ENCODE measurements at regions not wholly inside any gene's neighbourhood (a gene's known extent, or its start where the extent isn't known, plus 50 kb on each side); places are given as distances from the start of the nearest gene placed in this dataset.

DNA sequence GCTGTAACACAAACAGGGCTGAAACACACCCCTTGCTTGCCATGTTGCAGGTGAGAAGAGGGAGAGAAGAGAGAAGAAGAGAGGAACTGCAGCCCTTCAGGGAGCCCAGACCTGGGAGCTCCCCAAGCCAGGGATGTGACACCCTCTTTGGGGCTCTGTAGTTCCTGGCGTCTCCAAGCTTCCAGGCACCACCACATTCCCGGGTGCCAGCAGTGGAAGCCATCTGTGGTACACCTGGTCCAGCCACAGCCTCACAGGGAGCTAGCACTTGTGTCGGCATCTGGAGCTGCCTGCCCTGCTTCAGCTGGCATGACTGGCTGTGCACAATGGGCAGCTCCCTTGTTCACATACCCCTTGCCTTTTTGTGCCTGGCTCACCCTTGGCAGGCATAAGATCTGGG lies 182.1 kb downstream of the DEPDC1B start:
- no peaks in the 10 kb centered on the region for H3K36me3 ChIP-seq (ENCODE audit: control insufficient read depth in 2 of 2, insufficient read depth in 2 of 2, low read length in 2 of 2)
- H3K4me1 ChIP-seq (ENCODE audit: control insufficient read depth in 2 of 2, insufficient read depth in 2 of 2, low read length in 2 of 2), result no peaks in the 10 kb centered on the region
- no peaks in the 10 kb centered on the region for H3K9me3 ChIP-seq (ENCODE audit: control insufficient read depth in 2 of 2, low read length in 2 of 2)
- no peak overlapping the region for H3K9ac ChIP-seq (ENCODE audit: low read depth in 1 of 2, low read length in 2 of 2)
- H3K27me3 ChIP-seq (ENCODE audit: control insufficient read depth in 2 of 2, insufficient read depth in 2 of 2, low read length in 2 of 2), result no peaks in the 10 kb centered on the region
- peak overlapping the region in 1 of 2 donors; percentile 11 for H3K27ac ChIP-seq (ENCODE audit: low read depth in 2 of 2, low read length in 2 of 2)
- no peak overlapping the region for H3K4me3 ChIP-seq (ENCODE audit: low read length in 2 of 2)

DNA sequence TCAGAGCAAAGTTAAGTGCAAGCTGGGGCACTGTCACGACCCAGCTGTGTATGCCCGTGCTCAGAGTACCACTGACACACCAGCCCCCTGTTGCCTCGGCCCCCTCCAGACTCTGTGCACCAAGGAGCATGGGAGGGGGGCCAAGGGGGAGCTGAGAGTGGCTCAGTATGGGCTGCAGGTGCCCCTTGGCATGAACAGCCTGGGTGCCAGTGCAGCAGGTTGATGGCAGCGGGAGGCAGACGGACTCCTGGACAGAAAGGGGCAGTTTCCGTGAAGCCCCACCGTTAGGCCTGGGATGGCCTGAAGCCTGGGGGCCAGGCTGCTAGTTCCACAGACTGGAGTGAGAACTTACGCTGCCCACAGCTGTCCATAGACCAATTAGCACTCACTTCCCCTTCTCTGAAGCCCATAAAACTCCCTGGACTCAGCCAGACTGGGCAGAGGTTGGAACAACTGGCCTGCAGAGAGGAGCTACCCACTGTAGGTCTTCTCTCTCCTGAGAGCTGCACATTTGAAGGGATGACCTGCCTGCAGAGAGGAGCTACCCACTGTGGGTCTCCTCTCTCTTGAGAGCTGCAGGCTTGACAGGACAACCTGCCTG lies 182.8 kb downstream of the DEPDC1B start:
- Histone ChIP-seq H3K9me3 (ENCODE audit: control insufficient read depth in 2 of 2, low read length in 2 of 2) (no peaks in the 10 kb centered on the region), H3K4me3 (ENCODE audit: low read length in 2 of 2) (no peak overlapping the region), H3K4me1 (ENCODE audit: control insufficient read depth in 2 of 2, insufficient read depth in 2 of 2, low read length in 2 of 2) (no peaks in the 10 kb centered on the region), H3K27ac (ENCODE audit: low read depth in 2 of 2, low read length in 2 of 2) (no peak overlapping the region), H3K27me3 (ENCODE audit: control insufficient read depth in 2 of 2, insufficient read depth in 2 of 2, low read length in 2 of 2) (no peaks in the 10 kb centered on the region), H3K36me3 (ENCODE audit: control insufficient read depth in 2 of 2, insufficient read depth in 2 of 2, low read length in 2 of 2) (no peaks in the 10 kb centered on the region), H3K9ac (ENCODE audit: low read depth in 1 of 2, low read length in 2 of 2) (no peak overlapping the region)

DNA sequence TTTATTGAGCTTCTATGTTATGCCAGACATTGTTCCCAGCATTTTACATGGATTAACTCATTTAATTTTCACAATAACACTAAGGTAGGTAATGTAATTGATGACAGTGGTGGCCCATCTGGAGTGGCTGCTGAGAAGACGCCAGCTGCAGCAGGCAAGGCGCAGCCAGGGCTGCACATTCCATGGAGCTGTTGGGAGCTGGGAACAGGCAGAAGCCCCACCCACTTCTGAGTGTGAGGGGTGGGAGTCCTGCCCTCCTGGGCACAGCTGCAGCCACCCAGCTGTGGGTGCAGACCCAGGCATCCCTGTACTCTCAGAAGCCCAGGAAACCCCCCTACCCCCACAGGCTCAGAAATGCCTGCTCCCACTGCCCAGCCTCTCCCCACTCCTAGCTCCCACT lies 183.3 kb downstream of the DEPDC1B start:
- Histone ChIP-seq H3K4me3 (ENCODE audit: low read length in 2 of 2) (no peak overlapping the region), H3K27me3 (ENCODE audit: control insufficient read depth in 2 of 2, insufficient read depth in 2 of 2, low read length in 2 of 2) (no peaks in the 10 kb centered on the region), H3K4me1 (ENCODE audit: control insufficient read depth in 2 of 2, insufficient read depth in 2 of 2, low read length in 2 of 2) (no peaks in the 10 kb centered on the region), H3K27ac (ENCODE audit: low read depth in 2 of 2, low read length in 2 of 2) (no peak overlapping the region), H3K36me3 (ENCODE audit: control insufficient read depth in 2 of 2, insufficient read depth in 2 of 2, low read length in 2 of 2) (no peaks in the 10 kb centered on the region), H3K9ac (ENCODE audit: low read depth in 1 of 2, low read length in 2 of 2) (no peak overlapping the region), H3K9me3 (ENCODE audit: control insufficient read depth in 2 of 2, low read length in 2 of 2) (no peaks in the 10 kb centered on the region)

DNA sequence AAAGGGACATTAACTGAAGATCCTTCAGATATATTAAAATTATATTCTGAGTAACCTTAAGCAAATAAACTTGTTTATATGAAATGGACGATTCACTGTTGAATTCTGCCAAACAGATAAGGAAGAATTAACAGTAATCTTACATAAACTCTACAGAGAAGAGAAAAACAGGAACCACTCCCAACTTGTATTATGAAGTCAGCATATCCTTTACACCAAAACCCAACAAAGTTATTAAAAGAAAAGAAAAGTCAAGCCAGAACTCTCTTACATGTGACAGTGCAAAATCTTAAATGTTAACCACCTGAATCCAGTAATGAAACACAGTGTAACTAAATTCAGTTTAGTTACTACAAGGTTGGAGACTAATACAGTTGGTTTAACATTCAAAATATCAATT lies 185.8 kb downstream of the DEPDC1B start:
- Histone ChIP-seq H3K9me3 (ENCODE audit: control insufficient read depth in 2 of 2, low read length in 2 of 2) (no peaks in the 10 kb centered on the region), H3K27me3 (ENCODE audit: control insufficient read depth in 2 of 2, insufficient read depth in 2 of 2, low read length in 2 of 2) (no peaks in the 10 kb centered on the region), H3K9ac (ENCODE audit: low read depth in 1 of 2, low read length in 2 of 2) (no peak overlapping the region), H3K4me3 (ENCODE audit: low read length in 2 of 2) (no peak overlapping the region), H3K27ac (ENCODE audit: low read depth in 2 of 2, low read length in 2 of 2) (no peak overlapping the region), H3K4me1 (ENCODE audit: control insufficient read depth in 2 of 2, insufficient read depth in 2 of 2, low read length in 2 of 2) (no peaks in the 10 kb centered on the region), H3K36me3 (ENCODE audit: control insufficient read depth in 2 of 2, insufficient read depth in 2 of 2, low read length in 2 of 2) (no peaks in the 10 kb centered on the region)

DNA sequence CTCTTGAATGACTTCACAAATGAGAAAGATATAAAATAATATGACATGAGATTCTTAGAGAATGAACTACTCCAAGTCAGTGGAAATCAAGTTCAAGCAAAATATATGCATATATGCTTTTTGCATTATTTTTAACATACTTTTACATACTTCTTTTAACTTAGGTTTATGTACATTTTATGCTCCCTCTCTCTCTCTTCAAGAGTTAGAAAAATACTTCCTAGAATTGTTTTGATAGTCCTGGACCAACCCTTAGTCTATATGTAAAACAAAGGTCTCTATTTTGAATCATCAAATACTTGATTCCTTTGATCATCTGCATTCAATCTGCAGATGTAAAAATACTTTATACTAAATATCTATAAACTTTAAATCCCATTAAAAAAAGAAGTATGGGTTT lies 187.8 kb downstream of the DEPDC1B start:
- Histone ChIP-seq H3K36me3 (ENCODE audit: control insufficient read depth in 2 of 2, insufficient read depth in 2 of 2, low read length in 2 of 2) (no peaks in the 10 kb centered on the region), H3K27me3 (ENCODE audit: control insufficient read depth in 2 of 2, insufficient read depth in 2 of 2, low read length in 2 of 2) (no peaks in the 10 kb centered on the region), H3K9ac (ENCODE audit: low read depth in 1 of 2, low read length in 2 of 2) (no peak overlapping the region), H3K4me3 (ENCODE audit: low read length in 2 of 2) (no peak overlapping the region), H3K27ac (ENCODE audit: low read depth in 2 of 2, low read length in 2 of 2) (no peak overlapping the region), H3K9me3 (ENCODE audit: control insufficient read depth in 2 of 2, low read length in 2 of 2) (no peaks in the 10 kb centered on the region), H3K4me1 (ENCODE audit: control insufficient read depth in 2 of 2, insufficient read depth in 2 of 2, low read length in 2 of 2) (no peaks in the 10 kb centered on the region)

DNA sequence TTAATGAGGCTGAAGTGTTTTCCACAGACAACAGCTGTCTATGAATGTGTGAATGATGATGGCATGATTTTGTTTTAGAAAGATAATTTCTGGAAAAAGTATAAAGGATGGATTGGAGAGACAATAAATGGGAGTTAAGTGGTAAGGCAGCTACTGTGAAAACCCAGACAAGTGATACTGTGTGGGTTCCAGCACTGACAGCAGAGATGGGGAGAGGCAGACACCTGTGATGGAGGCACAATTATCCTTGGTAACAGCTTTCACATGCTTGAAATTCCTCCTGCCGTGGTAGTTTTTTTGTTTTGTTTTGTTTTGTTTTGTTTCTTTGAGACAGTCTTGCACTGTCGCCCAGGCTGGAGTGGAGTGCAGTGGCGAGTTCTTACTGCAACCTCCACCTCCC lies 189.3 kb downstream of the DEPDC1B start:
- H3K9ac ChIP-seq (ENCODE audit: low read depth in 1 of 2, low read length in 2 of 2), result no peak overlapping the region
- no peak overlapping the region for H3K4me3 ChIP-seq (ENCODE audit: low read length in 2 of 2)
- no peaks in the 10 kb centered on the region for H3K4me1 ChIP-seq (ENCODE audit: control insufficient read depth in 2 of 2, insufficient read depth in 2 of 2, low read length in 2 of 2)
- H3K27ac ChIP-seq (ENCODE audit: low read depth in 2 of 2, low read length in 2 of 2), result no peak overlapping the region
- H3K36me3 ChIP-seq (ENCODE audit: control insufficient read depth in 2 of 2, insufficient read depth in 2 of 2, low read length in 2 of 2), result no peaks in the 10 kb centered on the region
- no peaks in the 10 kb centered on the region for H3K9me3 ChIP-seq (ENCODE audit: control insufficient read depth in 2 of 2, low read length in 2 of 2)
- no peaks in the 10 kb centered on the region for H3K27me3 ChIP-seq (ENCODE audit: control insufficient read depth in 2 of 2, insufficient read depth in 2 of 2, low read length in 2 of 2)

DNA sequence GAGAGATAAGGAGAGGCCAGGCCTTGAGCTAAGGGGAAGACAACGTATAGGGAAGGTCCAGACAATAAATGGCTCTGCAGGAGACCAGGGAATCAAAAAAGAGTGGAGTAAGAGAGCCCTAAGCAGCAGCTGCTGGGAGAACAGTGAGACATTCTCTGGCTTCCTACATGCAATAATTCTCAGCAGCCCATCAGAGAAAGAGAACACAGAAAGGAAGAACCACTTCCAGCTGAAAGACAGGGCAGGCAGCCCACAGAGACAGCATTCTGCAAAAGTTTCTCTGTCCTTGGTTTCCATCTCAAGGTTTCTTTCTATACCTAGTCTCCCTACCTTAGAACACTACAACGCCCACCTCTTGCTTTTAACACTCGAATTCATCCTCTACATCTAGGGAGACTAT lies 189.9 kb downstream of the DEPDC1B start:
- Histone ChIP-seq H3K36me3 (ENCODE audit: control insufficient read depth in 2 of 2, insufficient read depth in 2 of 2, low read length in 2 of 2) (no peaks in the 10 kb centered on the region), H3K4me1 (ENCODE audit: control insufficient read depth in 2 of 2, insufficient read depth in 2 of 2, low read length in 2 of 2) (no peaks in the 10 kb centered on the region), H3K9me3 (ENCODE audit: control insufficient read depth in 2 of 2, low read length in 2 of 2) (no peaks in the 10 kb centered on the region), H3K4me3 (ENCODE audit: low read length in 2 of 2) (no peak overlapping the region), H3K27ac (ENCODE audit: low read depth in 2 of 2, low read length in 2 of 2) (no peak overlapping the region), H3K9ac (ENCODE audit: low read depth in 1 of 2, low read length in 2 of 2) (no peak overlapping the region), H3K27me3 (ENCODE audit: control insufficient read depth in 2 of 2, insufficient read depth in 2 of 2, low read length in 2 of 2) (no peaks in the 10 kb centered on the region)

DNA sequence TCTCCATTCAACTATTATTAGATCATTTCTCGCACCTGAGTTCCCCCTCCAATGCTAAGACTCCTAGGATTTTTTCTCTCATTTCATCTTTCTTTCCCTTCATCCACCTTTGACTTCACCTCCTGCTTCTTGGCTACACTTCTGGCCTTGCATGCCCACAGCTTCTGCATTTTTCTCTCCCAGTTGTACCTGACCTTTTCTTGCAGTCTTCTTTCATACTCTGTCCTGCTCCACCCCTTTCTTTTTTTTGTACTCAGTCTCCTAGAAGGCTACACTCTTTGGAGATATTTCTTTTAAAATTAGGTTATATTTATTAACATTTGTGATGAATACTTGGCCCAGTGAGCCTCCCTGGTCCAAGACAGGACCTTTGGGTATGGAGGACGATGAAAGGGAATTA lies 190.4 kb downstream of the DEPDC1B start:
- no peaks in the 10 kb centered on the region for H3K27me3 ChIP-seq (ENCODE audit: control insufficient read depth in 2 of 2, insufficient read depth in 2 of 2, low read length in 2 of 2)
- no peaks in the 10 kb centered on the region for H3K9me3 ChIP-seq (ENCODE audit: control insufficient read depth in 2 of 2, low read length in 2 of 2)
- H3K4me3 ChIP-seq (ENCODE audit: low read length in 2 of 2), result no peak overlapping the region
- H3K36me3 ChIP-seq (ENCODE audit: control insufficient read depth in 2 of 2, insufficient read depth in 2 of 2, low read length in 2 of 2), result no peaks in the 10 kb centered on the region
- no peak overlapping the region for H3K9ac ChIP-seq (ENCODE audit: low read depth in 1 of 2, low read length in 2 of 2)
- H3K4me1 ChIP-seq (ENCODE audit: control insufficient read depth in 2 of 2, insufficient read depth in 2 of 2, low read length in 2 of 2), result no peaks in the 10 kb centered on the region
- H3K27ac ChIP-seq (ENCODE audit: low read depth in 2 of 2, low read length in 2 of 2), result no peak overlapping the region

DNA sequence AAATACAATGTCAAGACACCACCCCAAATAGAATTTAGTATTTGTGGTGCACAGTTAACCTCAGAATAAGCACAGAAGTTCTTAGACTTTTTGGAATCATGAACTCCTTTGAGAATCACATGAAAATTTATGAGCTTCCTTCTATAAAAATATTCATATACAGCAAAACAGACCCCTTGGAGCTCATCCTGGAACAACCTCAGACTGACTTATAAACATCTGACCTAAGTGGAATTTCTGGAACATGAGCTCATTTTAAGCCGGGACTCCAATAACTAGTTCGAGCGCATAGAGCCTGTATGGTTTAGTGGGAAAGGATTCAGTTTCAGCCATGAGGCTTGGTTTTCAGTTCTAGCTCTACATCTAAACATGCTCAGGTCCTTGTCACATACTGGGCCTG lies 192.3 kb downstream of the DEPDC1B start:
- no peak overlapping the region for H3K27ac ChIP-seq (ENCODE audit: low read depth in 2 of 2, low read length in 2 of 2)
- H3K9ac ChIP-seq (ENCODE audit: low read depth in 1 of 2, low read length in 2 of 2), result no peak overlapping the region
- H3K36me3 ChIP-seq (ENCODE audit: control insufficient read depth in 2 of 2, insufficient read depth in 2 of 2, low read length in 2 of 2), result no peaks in the 10 kb centered on the region

DNA sequence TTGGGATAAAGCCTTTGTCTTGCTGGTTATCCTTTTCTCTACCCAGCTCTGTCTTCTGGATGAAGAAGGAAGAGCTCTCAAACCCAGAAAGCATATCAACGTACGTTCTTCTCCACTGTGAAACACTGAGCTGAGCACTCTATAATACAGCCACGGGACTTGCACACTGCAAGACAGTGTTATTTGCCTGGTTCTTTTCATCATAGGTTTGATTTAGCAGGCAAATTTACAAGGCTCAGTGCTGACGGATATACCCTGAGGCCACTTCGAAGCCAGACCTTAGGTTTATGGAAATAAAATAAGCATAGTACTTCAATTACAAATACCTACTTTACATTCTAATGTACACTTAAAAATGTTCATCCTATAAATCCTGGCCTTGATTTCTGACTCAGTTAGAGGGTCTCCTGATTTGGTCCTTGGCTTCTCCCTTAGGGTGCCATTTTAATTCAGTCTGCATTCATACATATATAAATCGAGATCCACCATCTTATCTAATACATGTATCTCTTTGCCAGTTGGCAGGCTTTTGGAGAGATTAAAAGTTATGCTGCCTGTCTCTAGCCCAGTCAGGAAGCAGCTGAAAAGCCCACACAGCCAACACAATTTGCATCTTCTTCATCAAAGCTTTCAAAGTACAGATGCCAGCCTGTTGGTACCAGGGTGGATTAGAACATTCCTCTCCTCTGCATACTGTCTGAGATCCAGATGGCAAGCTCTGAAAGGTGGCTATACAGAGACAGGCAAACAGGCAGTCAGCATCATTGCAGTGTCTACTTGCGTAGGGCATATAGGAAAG lies 194.4 kb downstream of the DEPDC1B start:
- no peak overlapping the region for H3K27ac ChIP-seq (ENCODE audit: low read depth in 2 of 2, low read length in 2 of 2)
- H3K9ac ChIP-seq (ENCODE audit: low read depth in 1 of 2, low read length in 2 of 2), result no peak overlapping the region
- no peaks in the 10 kb centered on the region for H3K9me3 ChIP-seq (ENCODE audit: control insufficient read depth in 2 of 2, low read length in 2 of 2)
- no peaks in the 10 kb centered on the region for H3K4me1 ChIP-seq (ENCODE audit: control insufficient read depth in 2 of 2, insufficient read depth in 2 of 2, low read length in 2 of 2)
- no peaks in the 10 kb centered on the region for H3K36me3 ChIP-seq (ENCODE audit: control insufficient read depth in 2 of 2, insufficient read depth in 2 of 2, low read length in 2 of 2)
- H3K4me3 ChIP-seq (ENCODE audit: low read length in 2 of 2), result no peak overlapping the region
- H3K27me3 ChIP-seq (ENCODE audit: control insufficient read depth in 2 of 2, insufficient read depth in 2 of 2, low read length in 2 of 2), result no peaks in the 10 kb centered on the region

More for the DNA sequence above, 192.3 kb downstream of the DEPDC1B start:
- no peaks in the 10 kb centered on the region for H3K9me3 ChIP-seq (ENCODE audit: control insufficient read depth in 2 of 2, low read length in 2 of 2)
- H3K27me3 ChIP-seq (ENCODE audit: control insufficient read depth in 2 of 2, insufficient read depth in 2 of 2, low read length in 2 of 2), result no peaks in the 10 kb centered on the region
- H3K4me3 ChIP-seq (ENCODE audit: low read length in 2 of 2), result no peak overlapping the region
- no peaks in the 10 kb centered on the region for H3K4me1 ChIP-seq (ENCODE audit: control insufficient read depth in 2 of 2, insufficient read depth in 2 of 2, low read length in 2 of 2)
